B cell (primary cell): ENCODE measurements at regions not wholly inside any gene's neighbourhood (a gene's known extent, or its start where the extent isn't known, plus 50 kb on each side); places are given as distances from the start of the nearest gene placed in this dataset.

Source experiments
- ATAC-seq: fragments of 200-7000 bp; cut with Tn5 transposase; one replicate; pipeline ENCODE4 v1.10.0; 2021; ENCODE audit warnings: low read depth, mild to moderate bottlenecking, moderate number of reproducible peaks, moderate library complexity
- CTCF ChIA-PET: fragments of 350-600 bp; sonication (Branson Sonifier 250); formaldehyde crosslinking; loops from one replicate; lab custom pipeline; 2021; ENCODE audit warnings: antibody characterized with exemption, inconsistent platforms; lab: Charles Lee
- POLR2A ChIA-PET: fragments of 350-600 bp; sonication (Branson Sonifier 250); formaldehyde crosslinking; loops from one replicate; lab custom pipeline; 2021; ENCODE audit warnings: antibody characterized with exemption; lab: Charles Lee
- DNase-seq: peaks from one replicate; pipeline ENCODE4 v3.0.0; 2013
- H2AFZ ChIP-seq: 2 replicates; pipeline ENCODE4 v1.6.1; 2012; ENCODE audit warnings: mild to moderate bottlenecking, low read depth, low read length; ENCODE audit not compliant: insufficient read depth, poor library complexity, severe bottlenecking
- H3K27ac ChIP-seq, 2 donors: 1 replicate in 1 of 2; 2 replicates in 1 of 2; pipeline ENCODE4 v1.5.1; 2012 to 2013; ENCODE audit warnings: low read length in 2 of 2, mild to moderate bottlenecking in 2 of 2, moderate library complexity in 1 of 2
- H3K27me3 ChIP-seq, 4 experiments: fragments of 200-600 bp in 1 of 4; sonication (generic) in 1 of 4; replicated peaks in 1 of 4; 1 replicate in 2 of 4; 2 replicates in 2 of 4; pipeline versions ENCODE4 v1.6.1 to v1.7.0; 2013 to 2016; ENCODE audit warnings: low read length in 3 of 4, mild to moderate bottlenecking in 2 of 4, mixed read lengths in 1 of 4, moderate library complexity in 1 of 4; ENCODE audit not compliant: insufficient read depth in 4 of 4, control insufficient read depth in 3 of 4; ENCODE audit errors: control extremely low read depth in 1 of 4
- H3K36me3 ChIP-seq, 2 experiments: replicated peaks in 1 of 2; 1 replicate in 1 of 2; 2 replicates in 1 of 2; pipeline versions ENCODE4 v1.6.1 to v1.7.1; 2013; ENCODE audit warnings: low read length in 1 of 2; ENCODE audit not compliant: insufficient read depth in 2 of 2, control insufficient read depth in 1 of 2; ENCODE audit errors: control extremely low read depth in 1 of 2, extremely low read depth in 1 of 2
- H3K4me1 ChIP-seq, 2 donors: fragments of 200-600 bp in 1 of 2; sonication (generic) in 1 of 2; 1 replicate in 1 of 2; 2 replicates in 1 of 2; pipeline versions ENCODE4 v1.5.1 to v1.6.1; 2013 to 2017; ENCODE audit warnings: low read length in 2 of 2; ENCODE audit not compliant: control insufficient read depth in 2 of 2, insufficient read depth in 2 of 2
- H3K4me2 ChIP-seq: replicated peaks from 2 replicates; pipeline ENCODE3; 2012; ENCODE audit warnings: mild to moderate bottlenecking, low read depth, low read length; ENCODE audit not compliant: poor library complexity, severe bottlenecking
- H3K4me3 ChIP-seq, 5 experiments: fragments of 200-600 bp in 1 of 5; sonication (generic) in 1 of 5; 1 replicate in 3 of 5; 2 replicates in 2 of 5; pipeline versions ENCODE4 v1.5.1 to v1.7.0; 2011 to 2016; ENCODE audit warnings: low read length in 4 of 5, mild to moderate bottlenecking in 4 of 5, low read depth in 2 of 5, control low read depth in 1 of 5, moderate library complexity in 1 of 5; ENCODE audit not compliant: insufficient read depth in 1 of 5; ENCODE audit errors: control extremely low read depth in 1 of 5, extremely low read depth in 1 of 5
- H3K79me2 ChIP-seq: fragments of 200-600 bp; sonication (generic); one replicate; pipeline ENCODE4 v1.6.0; 2016; ENCODE audit warnings: low read length; ENCODE audit not compliant: control insufficient read depth, insufficient read depth
- H3K9ac ChIP-seq: fragments of 200-600 bp; sonication (generic); 2 replicates; pipeline ENCODE4 v1.6.1; 2017; ENCODE audit warnings: mild to moderate bottlenecking, low read length, moderate library complexity
- H3K9me3 ChIP-seq, 3 donors: one replicate each; pipeline versions ENCODE4 v1.6.1 to v1.7.1; 2013; ENCODE audit warnings: low read length in 2 of 3; ENCODE audit not compliant: control insufficient read depth in 2 of 3, insufficient read depth in 1 of 3; ENCODE audit errors: control extremely low read depth in 1 of 3
- H4K20me1 ChIP-seq: 2 replicates; pipeline ENCODE4 v1.6.0; 2012; ENCODE audit warnings: mild to moderate bottlenecking, low read length; ENCODE audit not compliant: insufficient read depth, control insufficient read depth, poor library complexity, severe bottlenecking
- H3K27ac Mint-ChIP-seq: one replicate; pipeline ENCODE4 v1.8.0; 2021; ENCODE audit warnings: mixed read lengths
- H3K27me3 Mint-ChIP-seq: one replicate; pipeline ENCODE4 v1.8.0; 2021; ENCODE audit warnings: mixed read lengths
- H3K4me1 Mint-ChIP-seq: one replicate; pipeline ENCODE4 v1.8.0; 2021; ENCODE audit warnings: mixed read lengths
- H3K4me3 Mint-ChIP-seq: one replicate; pipeline ENCODE4 v1.8.0; 2021; ENCODE audit warnings: mixed read lengths
- H3K9me3 Mint-ChIP-seq: one replicate; pipeline ENCODE4 v1.8.0; 2022; ENCODE audit warnings: mixed read lengths; ENCODE audit not compliant: insufficient read depth
- EZH2 ChIP-seq: IDR thresholded peaks from 2 replicates; pipeline ENCODE4 v1.6.1; 2012; ENCODE audit warnings: borderline replicate concordance, low read depth, mild to moderate bottlenecking, moderate library complexity, low read length; ENCODE audit not compliant: insufficient read depth, poor library complexity, severe bottlenecking
- WGBS: methylation state at CpG from one replicate; pipeline ENCODE4 v1.1.5; 2013; ENCODE audit warnings: missing lambda C conversion rate; ENCODE audit not compliant: insufficient coverage; 5-methylcytosine and 5-hydroxymethylcytosine counted together
- intact Hi-C: fragments of 100-400 bp; cut with micrococcal nuclease; formaldehyde crosslinking; loops from one replicate; pipeline ENCODE4 v1.10.0; 2022
- TF ChIP-seq, protein P1 (sequence below): fragments of 200-600 bp; IDR thresholded peaks from one replicate; pipeline ENCODE4 v1.8.0; 2022; ENCODE audit warnings: antibody characterized with exemption, mild to moderate bottlenecking

DNA sequence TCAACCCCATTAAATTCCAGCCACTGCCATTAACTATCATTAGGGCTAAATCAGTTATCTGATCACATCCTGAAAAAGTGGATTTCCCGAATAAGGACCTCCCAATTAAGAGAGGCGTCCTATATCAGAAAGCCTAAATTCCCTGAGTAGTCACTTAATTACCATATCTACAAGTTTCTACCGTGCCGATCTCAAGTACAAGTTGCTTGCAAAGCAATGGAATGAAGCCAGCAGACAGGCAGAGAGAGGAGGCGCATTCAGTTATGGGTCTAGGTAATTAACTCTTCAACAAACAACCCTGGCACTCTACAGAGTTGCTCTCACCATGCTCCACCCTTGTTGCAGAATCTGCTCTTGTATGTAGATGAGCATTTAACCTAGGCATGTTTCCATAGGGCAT, 494.6 kb upstream of the RUNX1 start:
- WGBS = 60% methylated on average over 1 of the region's 5 CpGs
- intact Hi-C loops = no loop called here
- Histone ChIP-seq H3K4me3 (no peak overlapping the region), H3K36me3 (no peaks in the 10 kb centered on the region), H2AFZ (no peak overlapping the region), H3K4me2 (no peak overlapping the region), H3K9me3 (no peaks in the 10 kb centered on the region), H4K20me1 (no peaks in the 10 kb centered on the region), H3K27ac (no peak overlapping the region), H3K79me2 (no peaks in the 10 kb centered on the region), H3K4me1 (no peaks in the 10 kb centered on the region), H3K9ac (no peak overlapping the region), H3K27me3 (no peaks in the 10 kb centered on the region)
- no peak for DNase-seq
- Mint-ChIP-seq H3K4me3 (no peak overlapping the region), H3K4me1 (no peaks in the 10 kb centered on the region), H3K27ac (no peak overlapping the region), H3K9me3 (no peaks in the 10 kb centered on the region), H3K27me3 (peaks cover 16% of the 10 kb centered on the region)
- ChIA-PET CTCF (no interaction called here), POLR2A (no interaction called here)
- TF ChIP-seq, protein P1, sequence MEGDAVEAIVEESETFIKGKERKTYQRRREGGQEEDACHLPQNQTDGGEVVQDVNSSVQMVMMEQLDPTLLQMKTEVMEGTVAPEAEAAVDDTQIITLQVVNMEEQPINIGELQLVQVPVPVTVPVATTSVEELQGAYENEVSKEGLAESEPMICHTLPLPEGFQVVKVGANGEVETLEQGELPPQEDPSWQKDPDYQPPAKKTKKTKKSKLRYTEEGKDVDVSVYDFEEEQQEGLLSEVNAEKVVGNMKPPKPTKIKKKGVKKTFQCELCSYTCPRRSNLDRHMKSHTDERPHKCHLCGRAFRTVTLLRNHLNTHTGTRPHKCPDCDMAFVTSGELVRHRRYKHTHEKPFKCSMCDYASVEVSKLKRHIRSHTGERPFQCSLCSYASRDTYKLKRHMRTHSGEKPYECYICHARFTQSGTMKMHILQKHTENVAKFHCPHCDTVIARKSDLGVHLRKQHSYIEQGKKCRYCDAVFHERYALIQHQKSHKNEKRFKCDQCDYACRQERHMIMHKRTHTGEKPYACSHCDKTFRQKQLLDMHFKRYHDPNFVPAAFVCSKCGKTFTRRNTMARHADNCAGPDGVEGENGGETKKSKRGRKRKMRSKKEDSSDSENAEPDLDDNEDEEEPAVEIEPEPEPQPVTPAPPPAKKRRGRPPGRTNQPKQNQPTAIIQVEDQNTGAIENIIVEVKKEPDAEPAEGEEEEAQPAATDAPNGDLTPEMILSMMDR = no peak
- no peak for TF ChIP-seq EZH2
- no peak for ATAC-seq

DNA sequence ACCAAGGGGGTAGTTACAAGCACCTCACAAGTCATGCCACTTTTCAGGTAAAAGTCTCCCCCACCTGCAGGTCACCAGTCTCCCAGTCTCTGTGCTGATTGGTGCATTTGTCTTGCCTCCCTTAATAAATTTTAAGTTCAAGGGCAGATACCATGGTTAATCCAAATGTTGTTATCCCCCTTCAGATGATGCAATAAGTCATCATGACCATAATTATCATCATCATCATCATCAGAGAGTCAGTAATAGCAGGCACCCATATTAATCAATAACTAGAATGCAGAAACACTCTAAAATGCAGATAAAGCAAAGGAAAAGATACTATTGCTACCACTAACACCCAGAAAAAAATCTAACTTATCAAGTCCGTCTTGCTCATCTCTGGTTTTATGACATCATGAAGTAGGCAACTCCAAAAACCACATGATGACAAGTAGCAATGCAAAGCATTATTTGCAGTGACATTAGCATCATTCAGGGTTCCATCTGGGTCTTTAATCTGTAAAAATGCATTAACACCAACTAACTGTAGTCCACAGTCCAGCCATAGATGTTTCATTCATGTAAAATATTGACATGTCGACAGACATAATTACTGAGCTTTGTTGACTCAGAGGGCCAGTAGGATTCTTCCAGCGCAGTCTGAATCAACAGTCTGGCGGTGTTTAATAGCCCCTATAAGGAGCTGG, 492.0 kb upstream of the RUNX1 start:
- H3K9ac ChIP-seq = no peak overlapping the region
- H3K36me3 ChIP-seq = no peaks in the 10 kb centered on the region
- WGBS = 100% methylated on average over 4 of the region's 4 CpGs
- DNase-seq = no peak
- no peak overlapping the region for H3K27ac Mint-ChIP-seq
- no peaks in the 10 kb centered on the region for H3K27me3 ChIP-seq
- no peak overlapping the region for H2AFZ ChIP-seq
- H3K4me3 Mint-ChIP-seq = no peak overlapping the region
- POLR2A ChIA-PET = no interaction called here
- H3K4me1 ChIP-seq = no peaks in the 10 kb centered on the region
- H3K4me2 ChIP-seq = no peak overlapping the region
- peaks cover 0 to 4% (median 3%) of the 10 kb centered on the region in 3 donors for H3K9me3 ChIP-seq
- H4K20me1 ChIP-seq = no peaks in the 10 kb centered on the region
- H3K27ac ChIP-seq = no peak overlapping the region
- CTCF ChIA-PET = no interaction called here
- TF ChIP-seq, protein P1 = no peak
- TF ChIP-seq EZH2 = no peak
- intact Hi-C loops = no loop called here
- H3K4me3 ChIP-seq = no peak overlapping the region
- no peak for ATAC-seq
- H3K9me3 Mint-ChIP-seq = peaks cover under 1% of the 10 kb centered on the region
- no peaks in the 10 kb centered on the region for H3K79me2 ChIP-seq
- peaks cover 16% of the 10 kb centered on the region for H3K27me3 Mint-ChIP-seq
- H3K4me1 Mint-ChIP-seq = no peaks in the 10 kb centered on the region
